Peyer's patch (tissue), 4 donors: ENCODE measurements at regions not wholly inside any gene's neighbourhood (a gene's known extent, or its start where the extent isn't known, plus 50 kb on each side); places are given as distances from the start of the nearest gene placed in this dataset.

Source experiments
- DNase-seq, 3 donors: peaks; one replicate each; pipeline ENCODE4 v3.0.0-alpha.2; 2017 to 2019
- H3K27ac ChIP-seq, 4 donors: fragments of 200-600 bp; sonication (generic); one replicate each; pipeline ENCODE4 v1.5.1; 2016 to 2019
- H3K27me3 ChIP-seq, 2 donors: fragments of 200-600 bp; sonication (generic); one replicate each; pipeline ENCODE4 v1.5.1; 2019
- H3K36me3 ChIP-seq, 3 donors: fragments of 200-600 bp; sonication (generic); one replicate each; pipeline ENCODE4 v1.5.1; 2016 to 2019
- H3K4me1 ChIP-seq, 4 donors: fragments of 200-600 bp; sonication (generic); one replicate each; pipeline ENCODE4 v1.5.1; 2016 to 2019
- H3K4me3 ChIP-seq, 4 donors: fragments of 200-600 bp; sonication (generic); 1 replicate in 3 of 4; 2 replicates in 1 of 4; pipeline ENCODE4 v1.5.1; 2016 to 2019; ENCODE audit warnings: mild to moderate bottlenecking in 1 of 4
- H3K9me3 ChIP-seq, 4 donors: fragments of 200-600 bp; sonication (generic); one replicate each; pipeline ENCODE4 v1.5.1; 2016 to 2019; ENCODE audit warnings: mild to moderate bottlenecking in 1 of 4
- CTCF ChIP-seq, 6 experiments: fragments of 450-650 bp in 4 of 6; fragments of 200-600 bp in 2 of 6; sonication (generic) in 1 of 6; IDR thresholded peaks; one replicate each; pipeline ENCODE4 v1.5.1; 2017 to 2019; ENCODE audit warnings: antibody characterized with exemption in 6 of 6, mild to moderate bottlenecking in 3 of 6, moderate library complexity in 1 of 6
- POLR2A ChIP-seq, 2 donors: fragments of 450-650 bp; IDR thresholded peaks; one replicate each; pipeline ENCODE4 v1.5.1; 2017; ENCODE audit warnings: antibody characterized with exemption in 2 of 2, mild to moderate bottlenecking in 2 of 2, moderate library complexity in 2 of 2

DNA sequence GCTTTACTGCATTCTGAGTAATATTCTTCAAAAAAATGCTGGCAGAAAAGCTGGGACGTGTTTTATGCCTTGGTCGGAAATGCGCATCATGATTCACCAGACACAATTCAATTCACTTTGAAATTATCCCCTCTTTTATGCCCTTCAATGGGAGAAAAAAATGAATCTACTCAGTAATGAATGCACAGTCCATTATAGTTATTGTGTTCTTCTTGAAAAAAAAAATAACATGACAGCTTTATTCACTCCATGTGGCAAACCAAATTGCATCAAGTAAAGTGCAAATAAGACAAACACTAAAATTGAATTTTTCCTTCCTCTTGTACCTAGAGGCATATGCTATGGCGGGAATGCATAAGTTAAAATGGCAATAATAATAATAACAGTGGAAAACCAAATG lies 159.4 kb upstream of the IFNG-AS1 start:
- no peak overlapping the region for H3K4me3 ChIP-seq
- H3K27me3 ChIP-seq = no peaks in the 10 kb centered on the region
- DNase-seq = no peak
- no peaks in the 10 kb centered on the region for H3K4me1 ChIP-seq
- TF ChIP-seq CTCF (IDR thresholded peaks at IDR 0.05) = no peak
- no peak for TF ChIP-seq POLR2A (IDR thresholded peaks at IDR 0.05)
- H3K9me3 ChIP-seq = no peaks in the 10 kb centered on the region
- H3K27ac ChIP-seq = no peak overlapping the region
- H3K36me3 ChIP-seq = no peaks in the 10 kb centered on the region

- Histone ChIP-seq H3K27ac (no peak overlapping the region), H3K27me3 (no peaks in the 10 kb centered on the region), H3K9me3 (no peaks in the 10 kb centered on the region), H3K4me3 (no peak overlapping the region), H3K36me3 (no peaks in the 10 kb centered on the region), H3K4me1 (no peaks in the 10 kb centered on the region)
- no peak for TF ChIP-seq POLR2A (IDR thresholded peaks at IDR 0.05)
- TF ChIP-seq CTCF (IDR thresholded peaks at IDR 0.05) = no peak
- DNase-seq = no peak
These were observed 157.1 kb upstream of the IFNG-AS1 start for GRCh38 chr12:67832155-67832554.

DNA sequence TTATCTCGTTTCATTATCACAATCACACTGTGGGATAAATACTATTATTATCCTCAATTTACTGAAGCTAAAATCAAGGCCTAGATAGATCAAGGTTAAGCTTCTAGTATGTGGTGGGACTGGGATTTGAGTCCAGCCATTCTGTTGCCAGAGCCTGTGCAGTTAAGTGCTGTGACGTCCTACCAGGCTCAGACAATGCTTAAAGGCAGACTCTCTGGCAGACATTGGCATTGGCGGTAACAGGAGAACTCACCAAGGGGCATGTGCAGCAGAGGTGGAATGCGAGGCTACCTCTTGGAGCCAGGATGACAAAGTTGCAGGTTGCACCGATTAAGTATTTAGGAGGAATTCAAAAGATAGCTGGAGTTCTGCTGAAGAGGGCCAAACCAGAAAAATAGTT lies 155.6 kb upstream of the IFNG-AS1 start:
- H3K36me3 ChIP-seq = no peaks in the 10 kb centered on the region
- H3K27me3 ChIP-seq = no peaks in the 10 kb centered on the region
- H3K4me1 ChIP-seq = no peaks in the 10 kb centered on the region
- TF ChIP-seq CTCF (IDR thresholded peaks at IDR 0.05) = no peak
- TF ChIP-seq POLR2A (IDR thresholded peaks at IDR 0.05) = no peak
- no peak overlapping the region for H3K4me3 ChIP-seq
- H3K9me3 ChIP-seq = no peaks in the 10 kb centered on the region
- no peak overlapping the region for H3K27ac ChIP-seq
- DNase-seq = no peak

DNA sequence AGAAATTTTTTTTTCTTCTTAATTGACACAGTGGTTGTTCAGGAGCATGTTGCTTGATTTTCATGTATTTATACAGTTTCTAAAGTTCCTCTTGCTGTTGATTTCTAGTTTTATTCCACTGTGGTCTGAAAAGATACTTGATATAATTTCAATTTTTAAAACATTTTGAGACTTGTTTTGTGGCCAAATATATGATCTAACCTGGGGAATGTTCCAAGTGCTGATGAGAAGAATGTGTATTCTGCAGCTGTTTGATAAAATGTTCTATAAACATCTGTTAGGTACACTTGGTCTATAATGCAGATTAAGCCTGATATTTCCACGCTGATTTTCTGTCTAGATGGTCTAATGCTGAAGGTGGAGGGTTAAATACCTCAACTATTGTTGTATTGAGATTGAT lies 151.4 kb upstream of the IFNG-AS1 start:
- Histone ChIP-seq H3K4me3 (no peak overlapping the region), H3K36me3 (no peaks in the 10 kb centered on the region), H3K27me3 (no peaks in the 10 kb centered on the region), H3K9me3 (no peaks in the 10 kb centered on the region), H3K27ac (no peak overlapping the region), H3K4me1 (no peaks in the 10 kb centered on the region)
- TF ChIP-seq CTCF (IDR thresholded peaks at IDR 0.05) = no peak
- DNase-seq = no peak

- Histone ChIP-seq H3K9me3 (no peaks in the 10 kb centered on the region), H3K4me1 (no peaks in the 10 kb centered on the region), H3K36me3 (no peaks in the 10 kb centered on the region), H3K27me3 (no peaks in the 10 kb centered on the region), H3K27ac (no peak overlapping the region), H3K4me3 (no peak overlapping the region)
- DNase-seq = no peak
- TF ChIP-seq CTCF (IDR thresholded peaks at IDR 0.05) (no peak), POLR2A (IDR thresholded peaks at IDR 0.05) (no peak)
These were observed 147.1 kb upstream of the IFNG-AS1 start for GRCh38 chr12:67842124-67842523.

GRCh38 chr12:67843257-67843656 lies 146.0 kb upstream of the IFNG-AS1 start:
- H3K4me3 ChIP-seq = no peak overlapping the region
- H3K27me3 ChIP-seq = no peaks in the 10 kb centered on the region
- no peaks in the 10 kb centered on the region for H3K36me3 ChIP-seq
- no peak for TF ChIP-seq POLR2A (IDR thresholded peaks at IDR 0.05)
- TF ChIP-seq CTCF (IDR thresholded peaks at IDR 0.05) = no peak
- H3K9me3 ChIP-seq = no peaks in the 10 kb centered on the region
- H3K27ac ChIP-seq = no peak overlapping the region
- no peaks in the 10 kb centered on the region for H3K4me1 ChIP-seq
- DNase-seq = no peak
